HepG2 (cell line): ENCODE measurements at regions not wholly inside any gene's neighbourhood (a gene's known extent, or its start where the extent isn't known, plus 50 kb on each side); places are given as distances from the start of the nearest gene placed in this dataset.

ENCODE experiments used
- ATAC-seq: fragments of 200-7000 bp; cut with Tn5 transposase; 3 replicates; pipeline ENCODE4 v1.9.1; 2020; ENCODE audit warnings: mild to moderate bottlenecking, moderate library complexity
- BruUV-seq: library from RNA; stranded (reverse); fragments of 400-500 nt; replicated peaks from 2 replicates; lab custom pipeline; 2021; lab: Mats Ljungman, UMichigan
- CTCF ChIA-PET: fragments of 300-600 bp; formaldehyde crosslinking; extraction: SDS; loops from one replicate; lab custom pipeline; 2021; ENCODE audit warnings: low total read pairs, inconsistent platforms, low intra/inter-chr PET ratio; lab: Yijun Ruan, JAX
- POLR2A ChIA-PET: fragments of 350-600 bp; sonication (Branson Sonifier 250); formaldehyde crosslinking; loops from one replicate; lab custom pipeline; 2020; ENCODE audit warnings: antibody characterized with exemption, inconsistent platforms; lab: Yijun Ruan, JAX
- DNase-seq: peaks from one replicate; pipeline ENCODE4 v3.0.0-alpha.2; 2015; ENCODE audit warnings: low spot score
- FAIRE-seq: peaks from 3 replicates; lab custom pipeline; 2011; peaks lifted over from hg19 to GRCh38; lab: Jason Lieb, UNC
- H2AFZ ChIP-seq: one replicate; pipeline ENCODE4 v1.6.1; 2011; ENCODE audit warnings: low read length, inconsistent platforms
- H3K27ac ChIP-seq: fragments of 300-600 bp; 3 replicates; pipeline ENCODE4 v1.8.0; 2011; ENCODE audit warnings: mixed run types, mild to moderate bottlenecking, mixed read lengths, low read length, inconsistent platforms; ENCODE audit not compliant: insufficient read depth; ENCODE audit errors: extremely low read length
- H3K27me3 ChIP-seq, 2 experiments: fragments of 200-600 bp in 1 of 2; 2 replicates in 1 of 2; 3 replicates in 1 of 2; pipeline versions ENCODE4 v1.6.0 to v1.8.0; 2011; ENCODE audit warnings: low read length in 2 of 2, mild to moderate bottlenecking in 2 of 2, moderate library complexity in 2 of 2, inconsistent platforms in 1 of 2; ENCODE audit not compliant: insufficient read depth in 2 of 2, control insufficient read depth in 1 of 2
- H3K36me3 ChIP-seq, 2 experiments: fragments of 200-600 bp in 1 of 2; replicated peaks in 1 of 2; 2 replicates in 1 of 2; 3 replicates in 1 of 2; pipeline versions ENCODE4 v1.5.1 to v1.8.0; 2011; ENCODE audit warnings: low read length in 2 of 2, inconsistent platforms in 1 of 2; ENCODE audit not compliant: insufficient read depth in 2 of 2, control insufficient read depth in 1 of 2
- H3K4me1 ChIP-seq: 2 replicates; pipeline ENCODE4 v1.5.1; 2012; ENCODE audit warnings: low read length, inconsistent platforms; ENCODE audit not compliant: insufficient read depth
- H3K4me2 ChIP-seq: 2 replicates; pipeline ENCODE4 v1.6.0; 2011; ENCODE audit warnings: low read depth, low read length, inconsistent platforms
- H3K4me3 ChIP-seq, 3 experiments: fragments of 200-600 bp in 1 of 3; sonication (generic), shearing (Covaris generic) in 1 of 3; replicated peaks in 1 of 3; 2 replicates each; pipeline ENCODE4 v1.5.1; 2011 to 2016; ENCODE audit warnings: low read length in 3 of 3, inconsistent platforms in 2 of 3, low read depth in 2 of 3, mild to moderate bottlenecking in 2 of 3, control low read depth in 1 of 3, mixed read lengths in 1 of 3; ENCODE audit not compliant: insufficient read depth in 1 of 3
- H3K79me2 ChIP-seq: one replicate; pipeline ENCODE4 v1.6.1; 2011; ENCODE audit warnings: low read length, inconsistent platforms; ENCODE audit not compliant: insufficient read depth
- H3K9ac ChIP-seq: 2 replicates; pipeline ENCODE4 v1.6.0; 2011; ENCODE audit warnings: mild to moderate bottlenecking, low read depth, low read length, inconsistent platforms; ENCODE audit not compliant: insufficient read depth
- H3K9me3 ChIP-seq: 2 replicates; pipeline ENCODE4 v1.5.1; 2012; ENCODE audit warnings: mild to moderate bottlenecking, low read length
- H4K20me1 ChIP-seq: 2 replicates; pipeline ENCODE4 v1.6.0; 2011; ENCODE audit warnings: inconsistent platforms, mild to moderate bottlenecking, low read length, moderate library complexity; ENCODE audit not compliant: insufficient read depth
- FOXC1 ChIP-seq: sonication (generic); formaldehyde crosslinking; IDR thresholded peaks from 2 replicates; pipeline ENCODE4 v1.8.0; 2022; ENCODE audit warnings: mild to moderate bottlenecking, missing genetic modification reagents, borderline replicate concordance
- FOXK2 ChIP-seq: fragments of 450-650 bp; IDR thresholded peaks from 2 replicates; pipeline ENCODE4 v1.6.1; 2016
- HNF4G ChIP-seq, 2 experiments: sonication (generic) in 1 of 2; formaldehyde crosslinking in 1 of 2; IDR thresholded peaks; 2 replicates each; pipeline versions ENCODE4 v1.4.0 to v1.6.1; 2011 to 2020; ENCODE audit warnings: borderline replicate concordance in 2 of 2, low read depth in 2 of 2, mild to moderate bottlenecking in 2 of 2, low read length in 1 of 2, missing genetic modification reagents in 1 of 2, moderate library complexity in 1 of 2
- KLF12 ChIP-seq: sonication (generic); formaldehyde crosslinking; IDR thresholded peaks from 2 replicates; pipeline ENCODE4 v1.4.0; 2020; ENCODE audit warnings: missing genetic modification reagents, borderline replicate concordance
- MXI1 ChIP-seq: IDR thresholded peaks from 3 replicates; pipeline ENCODE4 v1.6.1; 2012; ENCODE audit warnings: low read depth, low read length, inconsistent platforms, borderline replicate concordance
- RELA ChIP-seq: sonication (generic); formaldehyde crosslinking; IDR thresholded peaks from 2 replicates; pipeline ENCODE4 v1.4.0; 2020; ENCODE audit warnings: missing genetic modification reagents
- SALL1 ChIP-seq: sonication (generic); formaldehyde crosslinking; IDR thresholded peaks from 2 replicates; pipeline ENCODE4 v1.8.0; 2022; ENCODE audit warnings: mild to moderate bottlenecking, missing genetic modification reagents
- SRSF1 ChIP-seq: fragments of 200-400 bp; formaldehyde crosslinking; optimal IDR thresholded peaks from 2 replicates; pipeline ENCODE3; 2017; ENCODE audit warnings: mild to moderate bottlenecking, low read depth, low read length, moderate library complexity
- TEAD2 ChIP-seq: sonication (generic); formaldehyde crosslinking; IDR thresholded peaks from 2 replicates; pipeline ENCODE4 v1.9.0; 2021; ENCODE audit warnings: missing genetic modification reagents
- ZNF10 ChIP-seq: sonication (generic); formaldehyde crosslinking; IDR thresholded peaks from 2 replicates; pipeline ENCODE4 v1.4.0; 2020; ENCODE audit warnings: mild to moderate bottlenecking, low read depth, missing genetic modification reagents, borderline replicate concordance
- ZNF879 ChIP-seq: sonication (generic); formaldehyde crosslinking; IDR thresholded peaks from 2 replicates; pipeline ENCODE4 v1.8.1; 2023; ENCODE audit warnings: missing genetic modification reagents
- WGBS: methylation state at CpG from one replicate; pipeline ENCODE4 v1.1.6; 2017; ENCODE audit warnings: low lambda C conversion rate; 5-methylcytosine and 5-hydroxymethylcytosine counted together
- in situ Hi-C: cut with HindIII; loops from 2 replicates; pipeline ENCODE4 v1.10.0; 2017; ENCODE audit warnings: low pct_unique_long_range_greater_than_20kb; ENCODE audit not compliant: extremely low pct_ligation_motif_present
- intact Hi-C: fragments of 100-400 bp; cut with micrococcal nuclease; formaldehyde crosslinking; loops from one replicate; pipeline ENCODE4 v1.10.0; 2022; ENCODE audit not compliant: unreplicated experiment
- TF ChIP-seq, protein P1 (sequence below): sonication (generic); formaldehyde crosslinking; IDR thresholded peaks from 2 replicates; pipeline ENCODE4 v1.4.0; 2020; ENCODE audit warnings: low read depth, mild to moderate bottlenecking, missing genetic modification reagents

DNA sequence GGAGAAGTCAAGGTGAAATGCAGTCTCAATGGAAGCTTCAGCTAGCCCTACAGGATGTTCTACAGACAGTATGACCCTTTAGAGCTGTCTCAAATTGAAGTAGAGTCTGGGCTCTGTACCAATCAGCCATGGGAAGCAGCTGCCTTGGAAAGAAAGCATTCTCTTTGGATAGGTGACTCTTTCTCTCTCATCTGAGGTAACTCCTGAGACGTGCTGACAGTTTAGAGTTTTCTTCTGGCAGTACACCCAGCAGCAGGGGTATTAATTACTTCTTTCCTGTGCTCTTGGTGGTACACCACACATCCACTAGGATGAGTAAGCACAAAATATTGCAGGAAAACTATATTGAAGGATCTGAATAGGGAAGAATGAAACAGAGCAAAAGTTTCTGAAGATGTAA, 329.6 kb upstream of the RGMB start:
- intact Hi-C loops = no loop called here
- TF ChIP-seq, protein P1, sequence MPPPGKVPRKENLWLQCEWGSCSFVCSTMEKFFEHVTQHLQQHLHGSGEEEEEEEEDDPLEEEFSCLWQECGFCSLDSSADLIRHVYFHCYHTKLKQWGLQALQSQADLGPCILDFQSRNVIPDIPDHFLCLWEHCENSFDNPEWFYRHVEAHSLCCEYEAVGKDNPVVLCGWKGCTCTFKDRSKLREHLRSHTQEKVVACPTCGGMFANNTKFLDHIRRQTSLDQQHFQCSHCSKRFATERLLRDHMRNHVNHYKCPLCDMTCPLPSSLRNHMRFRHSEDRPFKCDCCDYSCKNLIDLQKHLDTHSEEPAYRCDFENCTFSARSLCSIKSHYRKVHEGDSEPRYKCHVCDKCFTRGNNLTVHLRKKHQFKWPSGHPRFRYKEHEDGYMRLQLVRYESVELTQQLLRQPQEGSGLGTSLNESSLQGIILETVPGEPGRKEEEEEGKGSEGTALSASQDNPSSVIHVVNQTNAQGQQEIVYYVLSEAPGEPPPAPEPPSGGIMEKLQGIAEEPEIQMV (CRISPR knock-in tag) = no peak
- TF ChIP-seq TEAD2 = no peak
- no peak for TF ChIP-seq FOXC1 (CRISPR knock-in tag)
- TF ChIP-seq ZNF879 (CRISPR knock-in tag) = no peak
- TF ChIP-seq MXI1 = no peak
- TF ChIP-seq HNF4G (IDR thresholded peaks at IDR 0.05; ENCODE audit: borderline replicate concordance, low read depth, low read length) = no peak
- no peak for TF ChIP-seq HNF4G (CRISPR knock-in tag; IDR thresholded peaks at IDR 0.05; ENCODE audit: borderline replicate concordance, low read depth)
- no peak for TF ChIP-seq SALL1 (CRISPR knock-in tag)
- no peak for TF ChIP-seq KLF12
- TF ChIP-seq SRSF1 = no peak
- no peak for TF ChIP-seq ZNF10 (CRISPR knock-in tag)
- TF ChIP-seq FOXK2 = no peak
- no peak for TF ChIP-seq RELA (CRISPR knock-in tag)
- TF ChIP-seq, all 625 proteins: peak for 0
- no peak for FAIRE-seq
- WGBS = 0% methylated on average over 1 of the region's 1 CpG
- Histone ChIP-seq H4K20me1 (no peaks in the 10 kb centered on the region), H3K79me2 (no peaks in the 10 kb centered on the region), H3K36me3 (no peaks in the 10 kb centered on the region), H3K4me1 (no peaks in the 10 kb centered on the region), H3K9me3 (peaks cover 17% of the 10 kb centered on the region), H3K9ac (no peak overlapping the region), H3K4me2 (no peak overlapping the region), H3K27ac (no peak overlapping the region), H3K27me3 (no peaks in the 10 kb centered on the region), H2AFZ (no peak overlapping the region), H3K4me3 (no peak overlapping the region)
- POLR2A ChIA-PET = no interaction called here
- ATAC-seq = no peak
- in situ Hi-C loops = no loop called here
- CTCF ChIA-PET = no interaction called here
- BruUV-seq = no TSS peak
- DNase-seq = no peak
